T47D (cell line): ENCODE measurements at regions not wholly inside any gene's neighbourhood (a gene's known extent, or its start where the extent isn't known, plus 50 kb on each side); places are given as distances from the start of the nearest gene placed in this dataset.

ENCODE experiments used
- DNase-seq, 2 experiments: peaks; one replicate each; pipeline versions ENCODE4 v3.0.0 to v3.0.0-alpha.2; 2011 to 2012; ENCODE audit warnings: low read depth in 1 of 2, low spot score in 1 of 2
- JUND ChIP-seq: IDR thresholded peaks from 2 replicates; pipeline ENCODE4 v1.6.1; 2012; ENCODE audit warnings: low read depth
- in situ Hi-C: cut with HindIII; loops from 2 replicates; pipeline ENCODE4 v1.10.0; 2016; ENCODE audit warnings: low sequenced_read_pairs, low pct_unique_long_range_greater_than_20kb

- no peak for DNase-seq
- in situ Hi-C loops, result no loop called here
- TF ChIP-seq JUND, result no peak
These were observed 1044.3 kb downstream of the FLRT2 start for GRCh38 chr14:86574051-86574777.

GRCh38 chr14:86570371-86570770, 1040.4 kb downstream of the FLRT2 start:
- in situ Hi-C loops, result no loop called here
- no peak for TF ChIP-seq JUND
- DNase-seq, result no peak

DNA sequence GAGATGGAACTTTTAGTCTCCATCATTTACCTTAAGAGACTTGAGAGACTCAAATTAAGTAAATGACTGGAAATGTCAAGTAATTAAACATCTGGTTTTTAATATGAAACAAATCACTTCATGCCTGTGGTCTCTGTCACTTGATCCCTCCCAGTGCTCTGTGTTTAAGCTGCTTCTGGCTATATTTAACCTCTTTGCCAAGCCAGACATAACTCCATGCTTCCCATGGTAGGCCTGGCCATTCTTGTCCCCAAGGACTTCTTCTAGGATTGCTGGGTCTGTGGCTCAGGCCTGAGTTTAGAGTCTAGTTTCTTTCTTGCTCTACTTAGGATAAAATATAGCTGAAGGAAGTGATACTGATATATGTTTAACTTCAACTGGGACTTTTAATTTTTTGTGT, 1013.6 kb downstream of the FLRT2 start:
- no peak for TF ChIP-seq JUND
- in situ Hi-C loops, result no loop called here
- DNase-seq, result no peak

GRCh38 chr14:86541972-86542371, 1012.0 kb downstream of the FLRT2 start:
- in situ Hi-C loops, result no loop called here
- DNase-seq, result no peak
- TF ChIP-seq JUND, result no peak

DNA sequence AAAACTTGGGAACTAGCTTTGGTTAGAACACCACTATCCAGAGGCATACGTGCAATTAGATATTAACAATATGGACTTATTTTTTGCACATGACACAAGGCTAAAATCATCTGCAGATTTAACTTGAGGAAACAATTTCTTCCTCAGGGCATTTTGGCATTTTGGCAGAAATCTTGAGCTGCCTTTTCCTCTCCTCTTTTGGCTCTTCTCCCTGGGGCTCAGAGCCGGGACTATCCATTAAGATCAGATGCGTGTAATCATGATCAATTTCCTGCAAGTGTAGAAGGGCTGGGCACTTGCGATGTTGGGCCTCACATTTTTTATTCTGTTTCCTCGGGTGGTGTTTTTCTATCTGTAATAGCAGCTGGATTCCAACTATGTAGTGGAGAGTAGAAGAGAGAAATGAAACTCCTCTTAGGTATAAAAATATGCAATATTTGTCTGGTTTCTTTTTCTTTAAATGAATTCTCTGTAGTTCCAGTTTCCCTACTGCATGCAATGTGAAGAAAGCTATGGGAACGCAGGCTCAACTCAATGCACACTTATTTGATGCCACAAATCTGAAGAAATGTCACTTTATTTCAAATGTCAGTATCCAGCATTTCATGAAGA, 1010.8 kb downstream of the FLRT2 start:
- in situ Hi-C loops, result no loop called here
- TF ChIP-seq JUND, result no peak
- DNase-seq, result no peak

GRCh38 chr14:86539361-86540070, 1009.6 kb downstream of the FLRT2 start:
- in situ Hi-C loops, result no loop called here
- TF ChIP-seq JUND, result no peak
- no peak for DNase-seq

DNA sequence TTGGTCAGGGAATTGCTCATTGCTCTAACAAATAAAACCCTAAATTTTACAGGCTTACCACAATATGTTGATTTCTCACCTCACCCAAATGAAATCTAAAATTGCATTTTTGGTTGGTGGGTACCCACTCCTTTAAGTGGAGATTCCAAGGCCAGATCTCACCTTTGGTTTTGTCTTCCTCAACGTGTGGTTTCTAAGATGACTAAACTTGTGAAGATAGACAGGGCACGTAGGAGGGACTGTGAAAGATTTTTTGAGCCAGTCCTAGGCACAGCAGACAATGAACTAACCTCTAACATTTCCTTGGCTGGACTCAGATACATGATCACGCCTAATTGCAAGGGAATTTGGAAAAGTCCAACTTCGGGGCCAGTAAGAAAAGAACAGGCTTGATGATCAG, 1003.9 kb downstream of the FLRT2 start:
- no peak for TF ChIP-seq JUND
- DNase-seq, result no peak
- in situ Hi-C loops, result no loop called here

- in situ Hi-C loops, result no loop called here
- no peak for TF ChIP-seq JUND
- peak in 1 of 2 experiments; percentile 44 for DNase-seq
These were observed 1002.3 kb downstream of the FLRT2 start for GRCh38 chr14:86532219-86532618.

GRCh38 chr14:86530457-86530856, 1000.5 kb downstream of the FLRT2 start:
- TF ChIP-seq JUND, result no peak
- in situ Hi-C loops, result no loop called here
- no peak for DNase-seq

DNA sequence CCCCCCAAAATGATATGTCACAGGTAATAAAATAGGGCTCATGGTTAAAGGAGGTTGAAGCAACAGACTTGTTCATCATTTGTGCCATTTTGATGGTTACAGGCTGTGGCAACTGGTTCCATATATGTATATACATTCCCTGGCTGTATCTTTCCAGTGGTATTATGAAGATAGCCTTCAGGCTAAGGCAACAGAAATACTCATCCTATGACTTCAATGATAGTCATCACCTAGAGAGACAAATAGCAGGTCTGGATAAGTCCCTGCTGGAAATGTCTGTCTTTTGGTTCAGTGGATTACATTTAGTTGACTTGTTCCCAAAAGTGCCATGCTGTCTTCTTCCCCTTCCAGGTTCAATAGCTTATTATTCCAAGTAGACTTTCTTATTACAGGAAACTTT, 997.4 kb downstream of the FLRT2 start:
- no peak for DNase-seq
- TF ChIP-seq JUND, result no peak
- in situ Hi-C loops, result no loop called here

- DNase-seq, result no peak
- TF ChIP-seq JUND, result no peak
- in situ Hi-C loops, result no loop called here
These were observed 995.7 kb downstream of the FLRT2 start for GRCh38 chr14:86525673-86526072.

GRCh38 chr14:86521843-86522242, 991.9 kb downstream of the FLRT2 start:
- DNase-seq, result no peak
- in situ Hi-C loops, result no loop called here
- TF ChIP-seq JUND, result no peak

DNA sequence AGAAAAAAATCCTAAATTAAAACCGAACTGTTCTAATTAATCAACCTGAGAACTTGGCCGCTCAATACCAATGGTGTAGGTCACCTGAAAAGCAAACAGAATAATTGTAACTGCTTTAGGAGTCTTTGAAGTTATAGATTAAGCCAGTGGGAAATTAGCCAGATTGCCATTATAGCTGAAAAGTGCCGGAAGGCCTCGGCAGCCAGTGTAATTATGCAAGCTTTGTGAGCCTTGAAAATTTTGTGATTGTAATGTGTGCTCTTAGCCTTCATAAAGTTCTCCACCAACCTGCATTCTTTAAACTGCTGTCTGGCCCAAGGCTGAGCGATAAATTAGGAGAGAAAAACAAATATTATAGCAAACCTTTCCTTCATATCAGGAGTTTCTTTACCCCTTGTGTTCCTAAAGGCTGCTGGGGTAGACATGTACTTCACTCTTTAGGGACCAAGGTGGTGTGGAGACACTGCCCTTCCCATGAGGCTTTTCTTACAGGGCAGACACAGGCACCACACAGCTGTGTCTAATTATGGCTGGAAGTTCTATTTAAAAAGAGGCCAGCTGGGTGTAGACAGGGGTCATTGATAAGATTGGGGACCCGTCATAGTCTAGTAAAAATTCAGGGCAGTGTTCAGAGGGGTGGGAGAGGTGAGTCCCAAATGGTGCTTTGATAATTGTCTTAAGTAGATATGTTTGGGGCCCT, 991.2 kb downstream of the FLRT2 start:
- in situ Hi-C loops, result no loop called here
- TF ChIP-seq JUND, result no peak
- no peak for DNase-seq
